Endodermal cell (in vitro differentiated cells): ENCODE measurements at regions not wholly inside any gene's neighbourhood (a gene's known extent, or its start where the extent isn't known, plus 50 kb on each side); places are given as distances from the start of the nearest gene placed in this dataset.

Source experiments
- DNase-seq: peaks from one replicate; pipeline ENCODE4 v3.0.0-alpha.2; 2017
- H3K27ac ChIP-seq: 2 replicates; pipeline ENCODE4 v1.5.1; 2013; ENCODE audit warnings: mild to moderate bottlenecking, low read depth, low read length, moderate library complexity
- H3K27me3 ChIP-seq: 2 replicates; pipeline ENCODE4 v1.6.1; 2013; ENCODE audit warnings: mild to moderate bottlenecking, low read length, moderate library complexity; ENCODE audit not compliant: insufficient read depth, control insufficient read depth, poor library complexity, severe bottlenecking
- H3K36me3 ChIP-seq: 2 replicates; pipeline ENCODE4 v1.7.0; 2013; ENCODE audit warnings: mild to moderate bottlenecking, low read length, moderate library complexity; ENCODE audit not compliant: control insufficient read depth, insufficient read depth
- H3K4me1 ChIP-seq: one replicate; pipeline ENCODE4 v1.7.0; 2013; ENCODE audit warnings: low read length; ENCODE audit not compliant: control insufficient read depth, insufficient read depth
- H3K4me3 ChIP-seq: 2 replicates; pipeline ENCODE4 v1.5.1; 2013; ENCODE audit warnings: mild to moderate bottlenecking, low read length, moderate library complexity
- H3K9ac ChIP-seq: 2 replicates; pipeline ENCODE4 v1.6.1; 2013; ENCODE audit warnings: mild to moderate bottlenecking, low read length, moderate library complexity; ENCODE audit not compliant: poor library complexity, severe bottlenecking; ENCODE audit errors: extremely low read depth
- H3K9me3 ChIP-seq: 2 replicates; pipeline ENCODE4 v1.6.1; 2013; ENCODE audit warnings: mild to moderate bottlenecking, low read length, moderate library complexity; ENCODE audit not compliant: control insufficient read depth
- H3K27ac Mint-ChIP-seq: 2 replicates; pipeline ENCODE4 v1.8.0; 2020; ENCODE audit warnings: mixed read lengths
- H3K27me3 Mint-ChIP-seq: 2 replicates; pipeline ENCODE4 v1.8.0; 2021; ENCODE audit warnings: mild to moderate bottlenecking, mixed read lengths; ENCODE audit not compliant: insufficient read depth
- H3K36me3 Mint-ChIP-seq: 2 replicates; pipeline ENCODE4 v1.8.0; 2020; ENCODE audit warnings: low read depth, mixed read lengths
- H3K4me1 Mint-ChIP-seq: 2 replicates; pipeline ENCODE4 v1.8.0; 2020; ENCODE audit warnings: mixed read lengths
- H3K4me3 Mint-ChIP-seq: 2 replicates; pipeline ENCODE4 v1.8.0; 2020; ENCODE audit warnings: mild to moderate bottlenecking, moderate library complexity, mixed read lengths
- H3K9me3 Mint-ChIP-seq: 2 replicates; pipeline ENCODE4 v1.8.0; 2020; ENCODE audit warnings: mild to moderate bottlenecking, mixed read lengths
- WGBS, 2 experiments: methylation state at CpG; one replicate each; pipeline versions ENCODE4 v1.1.5 to v1.1.7; 2013; ENCODE audit warnings: missing lambda C conversion rate in 2 of 2, mixed read lengths in 1 of 2; ENCODE audit not compliant: insufficient coverage in 1 of 2, insufficient read length in 1 of 2; 5-methylcytosine and 5-hydroxymethylcytosine counted together
- TF ChIP-seq, protein P1 (sequence below): fragments of 200-600 bp; sonication (generic); conservative IDR thresholded peaks from 2 replicates; pipeline ENCODE4 v1.5.0; 2021; ENCODE audit warnings: antibody characterized with exemption, mild to moderate bottlenecking

DNA sequence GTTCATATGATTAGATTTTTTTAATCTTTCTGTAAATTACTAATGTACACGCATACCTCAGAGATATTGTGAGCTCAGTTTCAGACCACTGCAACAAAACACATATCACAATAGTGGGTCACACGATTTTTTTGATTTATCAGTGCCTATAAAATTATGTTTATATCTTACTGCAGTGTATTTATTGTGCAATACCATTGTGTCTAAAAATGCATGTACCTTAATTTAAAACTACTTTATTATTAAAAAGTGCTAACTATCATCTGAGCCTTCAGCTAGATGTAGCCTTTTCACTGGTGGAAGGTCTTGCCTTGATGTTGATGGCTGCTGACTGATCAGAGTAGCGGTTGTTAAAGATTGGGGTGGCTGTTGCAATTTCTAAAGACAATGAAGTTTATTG, 918.8 kb upstream of the CHORDC1 start:
- WGBS, 2 experiments: 96% methylated on average over 1 of the region's 3 CpGs; no CpG with 5 or more reads in 1 of the 2 experiments
- Histone ChIP-seq H3K4me1 (peaks cover 10% of the 10 kb centered on the region), H3K9ac (no peak overlapping the region), H3K27me3 (no peaks in the 10 kb centered on the region), H3K9me3 (no peaks in the 10 kb centered on the region), H3K36me3 (no peaks in the 10 kb centered on the region), H3K27ac (no peak overlapping the region), H3K4me3 (no peak overlapping the region)
- peaks cover 2% of the 10 kb centered on the region for H3K27me3 Mint-ChIP-seq
- no peaks in the 10 kb centered on the region for H3K36me3 Mint-ChIP-seq
- H3K4me3 Mint-ChIP-seq: no peak overlapping the region
- H3K27ac Mint-ChIP-seq: no peak overlapping the region
- TF ChIP-seq, protein P1, sequence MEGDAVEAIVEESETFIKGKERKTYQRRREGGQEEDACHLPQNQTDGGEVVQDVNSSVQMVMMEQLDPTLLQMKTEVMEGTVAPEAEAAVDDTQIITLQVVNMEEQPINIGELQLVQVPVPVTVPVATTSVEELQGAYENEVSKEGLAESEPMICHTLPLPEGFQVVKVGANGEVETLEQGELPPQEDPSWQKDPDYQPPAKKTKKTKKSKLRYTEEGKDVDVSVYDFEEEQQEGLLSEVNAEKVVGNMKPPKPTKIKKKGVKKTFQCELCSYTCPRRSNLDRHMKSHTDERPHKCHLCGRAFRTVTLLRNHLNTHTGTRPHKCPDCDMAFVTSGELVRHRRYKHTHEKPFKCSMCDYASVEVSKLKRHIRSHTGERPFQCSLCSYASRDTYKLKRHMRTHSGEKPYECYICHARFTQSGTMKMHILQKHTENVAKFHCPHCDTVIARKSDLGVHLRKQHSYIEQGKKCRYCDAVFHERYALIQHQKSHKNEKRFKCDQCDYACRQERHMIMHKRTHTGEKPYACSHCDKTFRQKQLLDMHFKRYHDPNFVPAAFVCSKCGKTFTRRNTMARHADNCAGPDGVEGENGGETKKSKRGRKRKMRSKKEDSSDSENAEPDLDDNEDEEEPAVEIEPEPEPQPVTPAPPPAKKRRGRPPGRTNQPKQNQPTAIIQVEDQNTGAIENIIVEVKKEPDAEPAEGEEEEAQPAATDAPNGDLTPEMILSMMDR: no peak
- H3K4me1 Mint-ChIP-seq: peaks cover 15% of the 10 kb centered on the region
- DNase-seq: no peak
- no peaks in the 10 kb centered on the region for H3K9me3 Mint-ChIP-seq

GRCh38 chr11:91136631-91137030, 913.8 kb upstream of the CHORDC1 start:
- Mint-ChIP-seq H3K27ac (no peak overlapping the region), H3K36me3 (no peaks in the 10 kb centered on the region), H3K27me3 (no peaks in the 10 kb centered on the region), H3K4me3 (no peak overlapping the region), H3K9me3 (no peaks in the 10 kb centered on the region), H3K4me1 (no peaks in the 10 kb centered on the region)
- no peak overlapping the region for H3K4me3 ChIP-seq
- H3K9ac ChIP-seq: no peak overlapping the region
- no peaks in the 10 kb centered on the region for H3K27me3 ChIP-seq
- H3K36me3 ChIP-seq: no peaks in the 10 kb centered on the region
- no peak overlapping the region for H3K27ac ChIP-seq
- TF ChIP-seq, protein P1: no peak
- no peak for DNase-seq
- no peaks in the 10 kb centered on the region for H3K9me3 ChIP-seq
- 90 to 92% methylated on average over 1 to 2 of the region's 2 CpGs for WGBS, 2 experiments
- H3K4me1 ChIP-seq: no peaks in the 10 kb centered on the region

GRCh38 chr11:91133361-91133760, 910.5 kb upstream of the CHORDC1 start:
- Histone ChIP-seq H3K27me3 (no peaks in the 10 kb centered on the region), H3K9me3 (no peaks in the 10 kb centered on the region), H3K9ac (no peak overlapping the region), H3K36me3 (no peaks in the 10 kb centered on the region), H3K27ac (no peak overlapping the region), H3K4me1 (no peaks in the 10 kb centered on the region), H3K4me3 (no peak overlapping the region)
- DNase-seq: no peak
- Mint-ChIP-seq H3K4me1 (no peaks in the 10 kb centered on the region), H3K4me3 (no peak overlapping the region), H3K9me3 (no peaks in the 10 kb centered on the region), H3K27ac (no peak overlapping the region), H3K36me3 (no peaks in the 10 kb centered on the region), H3K27me3 (no peaks in the 10 kb centered on the region)
- TF ChIP-seq, protein P1: no peak
